Muscle layer of colon (tissue), 2 donors: ENCODE measurements at regions not wholly inside any gene's neighbourhood (a gene's known extent, or its start where the extent isn't known, plus 50 kb on each side); places are given as distances from the start of the nearest gene placed in this dataset.

Source experiments
- H3K27ac ChIP-seq: one replicate; pipeline ENCODE4 v1.7.0; 2013; ENCODE audit warnings: low read depth, mild to moderate bottlenecking, low read length, moderate library complexity
- H3K27me3 ChIP-seq, 2 donors: one replicate each; pipeline ENCODE4 v1.7.0; 2013; ENCODE audit warnings: low read length in 2 of 2, mild to moderate bottlenecking in 2 of 2; ENCODE audit not compliant: insufficient read depth in 2 of 2, control insufficient read depth in 1 of 2
- H3K36me3 ChIP-seq: one replicate; pipeline ENCODE4 v1.7.0; 2013; ENCODE audit warnings: mild to moderate bottlenecking, low read length; ENCODE audit not compliant: insufficient read depth
- H3K4me1 ChIP-seq: one replicate; pipeline ENCODE4 v1.7.0; 2013; ENCODE audit warnings: mild to moderate bottlenecking, low read length; ENCODE audit not compliant: insufficient read depth
- H3K4me3 ChIP-seq, 2 donors: one replicate each; pipeline ENCODE4 v1.7.0; 2013; ENCODE audit warnings: low read length in 2 of 2, low read depth in 1 of 2, mild to moderate bottlenecking in 1 of 2, moderate library complexity in 1 of 2
- H3K9ac ChIP-seq: one replicate; pipeline ENCODE4 v1.7.0; 2013; ENCODE audit warnings: low read length
- H3K9me3 ChIP-seq: one replicate; pipeline ENCODE4 v1.7.0; 2013; ENCODE audit warnings: mild to moderate bottlenecking, low read length
- donor health status: abdominal sarcoma.
- donor health status: Adenocarcinoma of cecum.

DNA sequence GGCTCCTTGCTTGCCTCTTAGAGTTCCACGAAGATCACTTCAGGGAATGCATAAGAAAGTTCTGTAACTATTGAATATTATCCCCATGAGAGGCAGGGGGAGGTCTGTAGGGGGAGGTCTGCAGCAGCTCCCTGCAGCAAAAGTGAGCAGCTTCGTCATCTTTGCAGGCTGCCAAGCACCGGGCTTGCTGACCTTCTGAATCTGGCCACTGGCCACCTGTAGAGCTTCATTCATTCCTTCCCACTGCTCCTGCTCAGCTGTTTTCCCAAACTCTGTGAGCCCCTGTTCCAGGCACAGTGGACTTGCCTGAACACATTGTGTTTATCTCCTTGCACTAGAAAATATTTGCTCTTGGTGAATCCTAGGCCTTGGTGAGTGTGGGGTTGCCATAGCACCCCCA, 443.3 kb downstream of the HAPSTR1 start:
- no peaks in the 10 kb centered on the region for H3K27me3 ChIP-seq
- no peak overlapping the region for H3K27ac ChIP-seq
- peaks cover 6% of the 10 kb centered on the region for H3K4me1 ChIP-seq

GRCh38 chr16:9536905-9537304, 445.5 kb downstream of the HAPSTR1 start:
- Histone ChIP-seq H3K27ac (no peak overlapping the region), H3K4me3 (no peak overlapping the region), H3K9ac (no peak overlapping the region), H3K27me3 (no peaks in the 10 kb centered on the region), H3K9me3 (no peaks in the 10 kb centered on the region), H3K4me1 (peaks cover 6% of the 10 kb centered on the region), H3K36me3 (no peaks in the 10 kb centered on the region)

More for the DNA sequence above, 443.3 kb downstream of the HAPSTR1 start:
- Histone ChIP-seq H3K9me3 (no peaks in the 10 kb centered on the region), H3K36me3 (no peaks in the 10 kb centered on the region), H3K4me3 (no peak overlapping the region), H3K9ac (no peak overlapping the region)

DNA sequence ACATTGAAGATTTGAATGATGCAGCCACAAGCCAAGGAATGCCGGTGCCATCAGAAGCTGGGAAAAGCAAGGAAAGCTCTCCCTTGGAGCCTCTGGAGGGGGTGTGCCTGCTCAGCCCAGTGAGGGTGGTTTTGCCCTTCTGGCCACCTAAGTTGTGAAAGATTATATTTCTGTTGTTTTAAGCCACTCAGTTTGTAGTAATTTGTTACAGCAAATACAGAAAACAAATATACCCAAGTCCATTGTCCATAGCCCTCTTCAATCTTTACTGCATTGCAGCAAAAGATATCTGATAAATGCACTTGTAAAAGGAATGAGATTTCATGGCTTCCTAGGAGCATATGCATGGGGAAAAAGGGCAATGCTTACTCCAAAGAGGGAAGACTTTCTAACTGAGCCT, 447.9 kb downstream of the HAPSTR1 start:
- Histone ChIP-seq H3K27me3 (no peaks in the 10 kb centered on the region), H3K4me1 (peaks cover 6% of the 10 kb centered on the region), H3K9ac (no peak overlapping the region), H3K9me3 (no peaks in the 10 kb centered on the region), H3K4me3 (no peak overlapping the region), H3K27ac (no peak overlapping the region), H3K36me3 (no peaks in the 10 kb centered on the region)

- H3K27ac ChIP-seq, result no peak overlapping the region
- no peaks in the 10 kb centered on the region for H3K4me1 ChIP-seq
- no peaks in the 10 kb centered on the region for H3K9me3 ChIP-seq
- H3K36me3 ChIP-seq, result no peaks in the 10 kb centered on the region
- H3K9ac ChIP-seq, result no peak overlapping the region
- H3K4me3 ChIP-seq, result no peak overlapping the region
- H3K27me3 ChIP-seq, result no peaks in the 10 kb centered on the region
Measured at GRCh38 chr16:9541723-9542122, 450.3 kb downstream of the HAPSTR1 start.

DNA sequence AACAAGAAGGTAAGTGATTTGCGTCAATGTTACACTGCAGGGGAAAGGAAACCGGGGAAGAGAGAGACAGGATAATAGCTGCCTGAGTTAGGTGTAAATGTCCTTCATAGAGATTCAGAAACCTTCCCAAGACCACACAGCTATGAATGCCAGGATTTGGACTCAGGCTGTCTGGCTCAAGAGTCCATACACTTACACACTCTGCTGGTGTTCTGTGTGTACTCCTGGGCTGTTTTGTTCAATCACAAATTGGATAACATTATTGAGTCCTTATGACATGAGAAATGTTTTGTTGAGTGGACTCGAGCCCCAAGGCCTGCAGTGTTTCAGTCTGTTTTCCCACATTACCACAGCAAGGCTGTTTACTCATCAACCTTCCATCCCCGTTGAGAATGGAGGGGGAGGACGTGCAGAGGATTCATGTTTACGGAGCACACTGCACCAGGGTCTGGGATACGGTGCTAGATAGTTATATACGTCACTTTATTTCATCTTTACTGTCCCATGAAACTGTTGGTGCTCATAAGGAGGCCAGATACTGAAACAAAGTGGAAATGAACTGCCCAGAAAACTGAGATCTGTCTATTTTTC, 450.8 kb downstream of the HAPSTR1 start:
- no peak overlapping the region for H3K27ac ChIP-seq
- no peak overlapping the region for H3K9ac ChIP-seq
- no peaks in the 10 kb centered on the region for H3K27me3 ChIP-seq

DNA sequence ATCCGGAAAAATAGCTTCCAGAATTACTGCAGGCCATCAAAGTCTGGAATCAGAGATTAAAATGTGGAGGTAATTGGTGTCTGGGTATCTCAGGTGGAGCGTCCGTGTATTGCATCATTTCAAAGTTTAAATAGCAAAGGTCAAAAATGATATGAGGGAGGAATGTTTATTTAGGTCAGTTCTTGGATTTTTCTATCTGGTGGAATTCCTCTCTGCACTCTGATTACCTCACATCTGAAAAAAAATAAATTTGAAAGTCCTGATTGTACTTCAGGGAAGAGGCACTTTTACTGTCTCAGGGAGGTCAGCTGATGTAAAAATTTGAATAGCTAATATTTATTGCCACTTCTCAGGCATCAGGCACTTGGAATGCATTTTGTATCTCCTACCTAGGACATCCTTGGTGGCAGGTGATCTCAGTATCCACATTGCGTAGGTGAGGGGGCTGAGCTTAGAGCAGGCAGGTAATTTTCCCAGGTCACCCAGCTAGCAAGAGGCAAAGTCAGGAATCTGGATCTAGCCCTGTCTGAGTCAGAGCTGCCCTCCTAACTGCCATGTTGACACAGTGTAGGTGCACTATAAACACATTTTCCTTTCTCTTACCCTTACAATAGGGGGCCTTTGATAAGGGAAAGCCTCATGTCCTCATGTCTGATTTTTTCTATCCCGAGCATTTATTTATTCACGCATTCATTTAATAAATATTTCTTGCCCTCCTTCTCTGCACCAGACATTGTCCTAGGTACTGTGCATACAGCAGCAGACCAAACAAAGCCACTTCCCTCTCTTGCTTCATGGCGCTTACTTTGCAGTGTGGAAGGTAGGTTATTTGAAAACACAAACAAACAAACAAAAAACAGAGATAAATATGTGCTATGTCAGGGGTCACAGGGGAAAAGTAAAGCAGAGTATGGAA, 454.3 kb downstream of the HAPSTR1 start:
- Histone ChIP-seq H3K9me3 (no peaks in the 10 kb centered on the region), H3K27ac (no peak overlapping the region), H3K9ac (no peak overlapping the region), H3K36me3 (no peaks in the 10 kb centered on the region), H3K4me1 (no peaks in the 10 kb centered on the region), H3K4me3 (no peak overlapping the region), H3K27me3 (no peaks in the 10 kb centered on the region)

More for the DNA sequence above, 450.8 kb downstream of the HAPSTR1 start:
- Histone ChIP-seq H3K4me3 (no peak overlapping the region), H3K9me3 (no peaks in the 10 kb centered on the region), H3K4me1 (no peaks in the 10 kb centered on the region), H3K36me3 (no peaks in the 10 kb centered on the region)

DNA sequence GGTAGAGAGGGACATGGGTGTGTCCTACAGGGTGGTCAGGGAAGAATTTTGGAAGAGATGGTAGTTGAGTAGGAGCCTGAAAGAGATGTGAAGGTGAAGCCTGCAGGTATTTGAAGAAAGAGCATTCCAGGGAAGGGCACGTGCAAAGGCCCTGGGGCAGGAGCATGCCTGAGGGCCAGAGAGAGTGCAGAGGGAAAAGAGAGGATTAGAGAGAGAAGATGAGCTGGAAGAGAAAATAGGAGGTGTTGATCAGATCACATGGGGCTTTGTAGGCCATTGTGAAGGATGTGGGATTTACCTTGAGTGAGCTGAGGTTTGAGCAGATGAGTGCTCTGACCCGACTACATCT, 455.0 kb downstream of the HAPSTR1 start:
- peaks cover 4% of the 10 kb centered on the region for H3K9me3 ChIP-seq
- no peaks in the 10 kb centered on the region for H3K27me3 ChIP-seq
- no peaks in the 10 kb centered on the region for H3K36me3 ChIP-seq
- H3K4me1 ChIP-seq, result no peaks in the 10 kb centered on the region
- H3K27ac ChIP-seq, result no peak overlapping the region
- no peak overlapping the region for H3K9ac ChIP-seq
- H3K4me3 ChIP-seq, result no peak overlapping the region

DNA sequence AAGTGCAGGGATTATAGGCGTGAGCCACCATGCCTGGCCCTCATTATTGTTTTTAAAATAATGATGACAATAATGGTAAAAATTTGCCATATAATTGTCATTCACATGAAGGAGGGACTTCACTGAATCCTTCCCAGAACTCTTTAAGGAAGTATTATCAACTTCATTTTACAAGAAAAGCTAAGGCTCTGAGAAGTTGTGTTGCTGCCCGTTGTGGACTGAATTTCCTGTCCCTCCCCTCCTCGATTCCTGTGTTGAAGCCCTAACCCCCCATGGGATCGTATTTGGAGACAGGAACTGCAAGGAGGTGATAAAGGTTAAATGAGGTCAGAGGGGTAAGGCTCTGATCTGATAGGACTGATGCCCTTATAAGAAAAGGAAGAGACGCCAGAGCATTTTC, 458.0 kb downstream of the HAPSTR1 start:
- Histone ChIP-seq H3K36me3 (no peaks in the 10 kb centered on the region), H3K4me3 (no peak overlapping the region), H3K9me3 (peaks cover 4% of the 10 kb centered on the region), H3K4me1 (no peaks in the 10 kb centered on the region), H3K27me3 (no peaks in the 10 kb centered on the region), H3K27ac (no peak overlapping the region), H3K9ac (no peak overlapping the region)

DNA sequence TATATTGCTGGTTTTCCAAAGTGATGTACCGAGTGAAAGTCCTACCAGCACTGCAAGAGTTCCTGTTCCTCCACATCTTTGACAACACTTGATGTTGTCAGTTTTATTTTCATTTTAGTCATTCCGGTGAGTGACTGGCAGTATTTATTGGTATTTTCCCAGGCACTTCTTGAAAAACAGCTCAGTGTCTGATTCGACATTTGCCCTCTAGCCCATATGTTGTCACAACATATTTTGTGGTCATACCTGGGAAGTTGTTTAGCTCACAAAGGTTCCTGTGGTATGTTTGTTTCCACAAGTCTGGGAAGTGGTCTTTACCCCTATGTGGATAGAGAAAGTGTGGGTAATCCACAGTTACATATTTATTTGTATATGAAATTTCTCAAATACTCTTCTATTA, 463.6 kb downstream of the HAPSTR1 start:
- Histone ChIP-seq H3K27me3 (no peaks in the 10 kb centered on the region), H3K9ac (no peak overlapping the region), H3K27ac (no peak overlapping the region), H3K4me3 (no peak overlapping the region), H3K36me3 (no peaks in the 10 kb centered on the region), H3K9me3 (peaks cover 4% of the 10 kb centered on the region), H3K4me1 (no peaks in the 10 kb centered on the region)

GRCh38 chr16:9556949-9557665, 465.7 kb downstream of the HAPSTR1 start:
- Histone ChIP-seq H3K27me3 (no peaks in the 10 kb centered on the region), H3K27ac (no peak overlapping the region), H3K9ac (no peak overlapping the region), H3K36me3 (no peaks in the 10 kb centered on the region), H3K4me3 (no peak overlapping the region), H3K4me1 (no peaks in the 10 kb centered on the region), H3K9me3 (no peaks in the 10 kb centered on the region)

DNA sequence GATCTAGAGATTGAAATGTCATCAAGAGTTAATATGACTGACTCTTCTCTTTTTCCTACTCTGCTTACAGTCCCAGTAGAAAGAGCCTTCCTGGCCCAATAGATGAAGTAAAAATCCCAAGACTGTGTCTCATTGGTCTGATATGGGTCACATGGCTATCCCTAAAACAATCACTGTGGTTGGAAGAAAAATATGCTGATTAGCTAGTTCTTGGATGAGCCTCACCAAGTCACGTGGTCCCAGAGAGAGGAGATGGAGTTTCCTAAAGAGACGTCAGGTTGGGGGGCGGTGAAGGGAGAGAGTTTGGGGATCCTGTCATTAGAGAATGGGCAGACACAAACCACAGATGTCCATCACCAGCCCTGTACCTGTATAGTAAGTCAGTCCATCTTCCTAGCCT, 466.3 kb downstream of the HAPSTR1 start:
- H3K27ac ChIP-seq, result no peak overlapping the region
- no peak overlapping the region for H3K4me3 ChIP-seq
- H3K36me3 ChIP-seq, result no peaks in the 10 kb centered on the region
- no peaks in the 10 kb centered on the region for H3K4me1 ChIP-seq
- H3K9ac ChIP-seq, result no peak overlapping the region
- no peaks in the 10 kb centered on the region for H3K9me3 ChIP-seq
- H3K27me3 ChIP-seq, result no peaks in the 10 kb centered on the region
